ENCODE measurements at regions not wholly inside any gene's neighbourhood (a gene's known extent, or its start where the extent isn't known, plus 50 kb on each side); places are given as distances from the start of the nearest gene placed in this dataset.

- peak; percentile 93 for TF ChIP-seq CTCF (IDR thresholded peaks at IDR 0.05)
- no peak overlapping the region for H3K27ac Mint-ChIP-seq
- H3K4me3 Mint-ChIP-seq: no peak overlapping the region
- no peaks in the 10 kb centered on the region for H3K9me3 Mint-ChIP-seq
- peak; percentile 78 for DNase-seq
- peaks cover 7% of the 10 kb centered on the region for H3K27me3 Mint-ChIP-seq (ENCODE audit: insufficient read depth)
- no peaks in the 10 kb centered on the region for H3K36me3 Mint-ChIP-seq (ENCODE audit: low read depth)
- H3K4me1 Mint-ChIP-seq (ENCODE audit: low read depth): peaks cover 48% of the 10 kb centered on the region
These were observed 196.4 kb upstream of the C1QTNF7 start for GRCh38 chr4:15231265-15232091.

GRCh38 chr4:15232366-15233263, 195.2 kb upstream of the C1QTNF7 start:
- peaks cover 2% of the 10 kb centered on the region; the same call in 1 of the 2 replicates for H3K27me3 Mint-ChIP-seq (ENCODE audit: insufficient read depth)
- peak overlapping the region; percentile 60 for H3K4me3 Mint-ChIP-seq
- H3K36me3 Mint-ChIP-seq (ENCODE audit: low read depth): no peaks in the 10 kb centered on the region
- peak; percentile 69 for DNase-seq
- TF ChIP-seq CTCF (IDR thresholded peaks at IDR 0.05): no peak
- peak overlapping the region; percentile 90 for H3K27ac Mint-ChIP-seq
- H3K4me1 Mint-ChIP-seq (ENCODE audit: low read depth): peaks cover 48% of the 10 kb centered on the region
- no peaks in the 10 kb centered on the region for H3K9me3 Mint-ChIP-seq

GRCh38 chr4:15233264-15233597, 194.6 kb upstream of the C1QTNF7 start:
- peaks cover 2% of the 10 kb centered on the region for H3K27me3 Mint-ChIP-seq (ENCODE audit: insufficient read depth)
- H3K4me3 Mint-ChIP-seq: peak overlapping the region; percentile 60; the same call in 1 of the 2 replicates
- H3K9me3 Mint-ChIP-seq: no peaks in the 10 kb centered on the region
- peaks cover 48% of the 10 kb centered on the region for H3K4me1 Mint-ChIP-seq (ENCODE audit: low read depth)
- H3K27ac Mint-ChIP-seq: peak overlapping the region; percentile 90
- no peaks in the 10 kb centered on the region for H3K36me3 Mint-ChIP-seq (ENCODE audit: low read depth)
- DNase-seq: no peak
- no peak for TF ChIP-seq CTCF (IDR thresholded peaks at IDR 0.05)

- Mint-ChIP-seq H3K27me3 (ENCODE audit: insufficient read depth) (peaks cover 2% of the 10 kb centered on the region), H3K36me3 (ENCODE audit: low read depth) (no peaks in the 10 kb centered on the region), H3K4me1 (ENCODE audit: low read depth) (peaks cover 48% of the 10 kb centered on the region), H3K27ac (peak overlapping the region; percentile 90), H3K4me3 (peak overlapping the region; percentile 60), H3K9me3 (no peaks in the 10 kb centered on the region)
- TF ChIP-seq CTCF (IDR thresholded peaks at IDR 0.05): no peak
- no peak for DNase-seq
These were observed 194.2 kb upstream of the C1QTNF7 start for GRCh38 chr4:15233626-15234025.

- peaks cover 54% of the 10 kb centered on the region for H3K4me1 Mint-ChIP-seq (ENCODE audit: low read depth)
These were observed 193.5 kb upstream of the C1QTNF7 start for GRCh38 chr4:15234116-15234855.

More at GRCh38 chr4:15234116-15234855, 193.5 kb upstream of the C1QTNF7 start:
- Mint-ChIP-seq H3K27ac (peak overlapping the region; percentile 90), H3K27me3 (ENCODE audit: insufficient read depth) (peaks cover 5% of the 10 kb centered on the region), H3K9me3 (no peaks in the 10 kb centered on the region), H3K36me3 (ENCODE audit: low read depth) (no peaks in the 10 kb centered on the region), H3K4me3 (peak overlapping the region; percentile 60)
- DNase-seq: peak; percentile 82
- no peak for TF ChIP-seq CTCF (IDR thresholded peaks at IDR 0.05)

All from HFFc6 (cell line).